ENCODE measurements at regions not wholly inside any gene's neighbourhood (a gene's known extent, or its start where the extent isn't known, plus 50 kb on each side); places are given as distances from the start of the nearest gene placed in this dataset.

GRCh38 chr9:100927763-100928162, 100.8 kb upstream of the PLPPR1 start:
- no peak for TF ChIP-seq CTCF (IDR thresholded peaks at IDR 0.05; ENCODE audit: low read length)
- TF ChIP-seq EZH2 (IDR thresholded peaks at IDR 0.05; ENCODE audit: borderline replicate concordance, low read length) = no peak
